OCI-LY7 (cell line): ENCODE measurements at regions not wholly inside any gene's neighbourhood (a gene's known extent, or its start where the extent isn't known, plus 50 kb on each side); places are given as distances from the start of the nearest gene placed in this dataset.

Experiments used
- BruUV-seq: library from RNA; stranded (reverse); fragments of 400-500 nt; replicated peaks from 2 replicates; lab custom pipeline; 2021; lab: Mats Ljungman, UMichigan
- CTCF ChIA-PET: fragments of 300-600 bp; sonication (Branson Sonifier 250); formaldehyde crosslinking; loops from one replicate; lab custom pipeline; 2022; ENCODE audit warnings: antibody characterized with exemption; ENCODE audit not compliant: unreplicated experiment; lab: Charles Lee
- POLR2A ChIA-PET: fragments of 300-600 bp; sonication (Branson Sonifier 250); formaldehyde crosslinking; loops from one replicate; lab custom pipeline; 2022; ENCODE audit warnings: antibody characterized with exemption; lab: Charles Lee
- DNase-seq: peaks from one replicate; pipeline ENCODE4 v3.0.0-alpha.2; 2015; ENCODE audit warnings: low spot score
- H2AFZ ChIP-seq: fragments of 200-600 bp; sonication (generic), shearing (Covaris generic); 2 replicates; pipeline ENCODE4 v1.6.1; 2014; ENCODE audit warnings: mild to moderate bottlenecking, antibody characterized with exemption, low read length, moderate library complexity
- H3K27ac ChIP-seq: fragments of 200-600 bp; sonication (generic); 2 replicates; pipeline ENCODE4 v1.5.1; 2014; ENCODE audit warnings: mixed run types, low read depth, mild to moderate bottlenecking, moderate library complexity, low read length, inconsistent platforms; ENCODE audit not compliant: poor library complexity, severe bottlenecking
- H3K36me3 ChIP-seq: fragments of 200-600 bp; sonication (generic); 2 replicates; pipeline ENCODE4 v1.6.1; 2014; ENCODE audit warnings: mild to moderate bottlenecking, antibody characterized with exemption, low read length, moderate library complexity, mixed read lengths; ENCODE audit not compliant: insufficient read depth
- H3K4me1 ChIP-seq: fragments of 200-600 bp; sonication (generic); 2 replicates; pipeline ENCODE4 v1.5.1; 2014; ENCODE audit warnings: mild to moderate bottlenecking, low read length; ENCODE audit not compliant: insufficient read depth, poor library complexity, severe bottlenecking
- H3K4me2 ChIP-seq: fragments of 200-600 bp; sonication (generic); 2 replicates; pipeline ENCODE4 v1.6.1; 2014; ENCODE audit warnings: mild to moderate bottlenecking, low read length
- H3K4me3 ChIP-seq: fragments of 200-600 bp; sonication (generic); 2 replicates; pipeline ENCODE4 v1.5.1; 2014; ENCODE audit warnings: mild to moderate bottlenecking, low read depth, low read length; ENCODE audit not compliant: poor library complexity, severe bottlenecking
- H3K79me2 ChIP-seq: fragments of 200-600 bp; sonication (generic); 2 replicates; pipeline ENCODE4 v1.6.1; 2016; ENCODE audit warnings: low read depth, mild to moderate bottlenecking, low read length, moderate library complexity, mixed read lengths; ENCODE audit not compliant: insufficient read depth
- H3K9me2 ChIP-seq: fragments of 200-600 bp; sonication (generic); 2 replicates; pipeline ENCODE4 v1.6.1; 2016; ENCODE audit warnings: mild to moderate bottlenecking, low read length, mixed read lengths; ENCODE audit not compliant: insufficient read depth
- H3K9me3 ChIP-seq: fragments of 200-600 bp; sonication (generic); 2 replicates; pipeline ENCODE4 v1.6.1; 2014; ENCODE audit warnings: mild to moderate bottlenecking, mixed run types, low read length, mixed read lengths
- H4K20me1 ChIP-seq: fragments of 200-600 bp; sonication (generic); 2 replicates; pipeline ENCODE4 v1.6.1; 2014; ENCODE audit warnings: mild to moderate bottlenecking, antibody characterized with exemption, low read length, moderate library complexity, mixed read lengths; ENCODE audit not compliant: insufficient read depth
- EZH2phosphoT487 ChIP-seq: fragments of 200-600 bp; sonication (generic); IDR thresholded peaks from 2 replicates; pipeline ENCODE4 v1.6.1; 2018; ENCODE audit warnings: low read depth, borderline replicate concordance, mild to moderate bottlenecking, mixed run types, antibody characterized with exemption, low read length, moderate library complexity, mixed read lengths
- intact Hi-C: fragments of 100-400 bp; cut with micrococcal nuclease; formaldehyde crosslinking; loops from one replicate; pipeline ENCODE4 v1.10.0; 2022; ENCODE audit not compliant: unreplicated experiment
- TF ChIP-seq, protein P1 (sequence below): fragments of 200-600 bp; sonication (generic); conservative IDR thresholded peaks from 2 replicates; pipeline ENCODE4 v1.5.1; 2014; ENCODE audit warnings: mild to moderate bottlenecking, antibody characterized with exemption, low read length, moderate library complexity, mixed read lengths

GRCh38 chr13:68030152-68030809, 800.1 kb upstream of the PCDH9 start:
- no peak for DNase-seq
- intact Hi-C loops, result no loop called here
- Histone ChIP-seq H3K4me3 (no peak overlapping the region), H3K27ac (no peak overlapping the region), H3K9me2 (no peaks in the 10 kb centered on the region), H3K36me3 (no peaks in the 10 kb centered on the region), H4K20me1 (no peaks in the 10 kb centered on the region), H3K4me1 (no peaks in the 10 kb centered on the region), H2AFZ (no peak overlapping the region), H3K79me2 (no peaks in the 10 kb centered on the region), H3K9me3 (no peaks in the 10 kb centered on the region), H3K4me2 (no peak overlapping the region)
- ChIA-PET POLR2A (interaction anchor here (0.8 kb wide), 1 partner anchor 71 kb away, joined by 3 read pairs; no protein-coding TSS in a partner anchor), CTCF (no interaction called here)
- TF ChIP-seq EZH2phosphoT487, result no peak
- TF ChIP-seq, protein P1, sequence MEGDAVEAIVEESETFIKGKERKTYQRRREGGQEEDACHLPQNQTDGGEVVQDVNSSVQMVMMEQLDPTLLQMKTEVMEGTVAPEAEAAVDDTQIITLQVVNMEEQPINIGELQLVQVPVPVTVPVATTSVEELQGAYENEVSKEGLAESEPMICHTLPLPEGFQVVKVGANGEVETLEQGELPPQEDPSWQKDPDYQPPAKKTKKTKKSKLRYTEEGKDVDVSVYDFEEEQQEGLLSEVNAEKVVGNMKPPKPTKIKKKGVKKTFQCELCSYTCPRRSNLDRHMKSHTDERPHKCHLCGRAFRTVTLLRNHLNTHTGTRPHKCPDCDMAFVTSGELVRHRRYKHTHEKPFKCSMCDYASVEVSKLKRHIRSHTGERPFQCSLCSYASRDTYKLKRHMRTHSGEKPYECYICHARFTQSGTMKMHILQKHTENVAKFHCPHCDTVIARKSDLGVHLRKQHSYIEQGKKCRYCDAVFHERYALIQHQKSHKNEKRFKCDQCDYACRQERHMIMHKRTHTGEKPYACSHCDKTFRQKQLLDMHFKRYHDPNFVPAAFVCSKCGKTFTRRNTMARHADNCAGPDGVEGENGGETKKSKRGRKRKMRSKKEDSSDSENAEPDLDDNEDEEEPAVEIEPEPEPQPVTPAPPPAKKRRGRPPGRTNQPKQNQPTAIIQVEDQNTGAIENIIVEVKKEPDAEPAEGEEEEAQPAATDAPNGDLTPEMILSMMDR, result no peak
- BruUV-seq, result no TSS peak

DNA sequence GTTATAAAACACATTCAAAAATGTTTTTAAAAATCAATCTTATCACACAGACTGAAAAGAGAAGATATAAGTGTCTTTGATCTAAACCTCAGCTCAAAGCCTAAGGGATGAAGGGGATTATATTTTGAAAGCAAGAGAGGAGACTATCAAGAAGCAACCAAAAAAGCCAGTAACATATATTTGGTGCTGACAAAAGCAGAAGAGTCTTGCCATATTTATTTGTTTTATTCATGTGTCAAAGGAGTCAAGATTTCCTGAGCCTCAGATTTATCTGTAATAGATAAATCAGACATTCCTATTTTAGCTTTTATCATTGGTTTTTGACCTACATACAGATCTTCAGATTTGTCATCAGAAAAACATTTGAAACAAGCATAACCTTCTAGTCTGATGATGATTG, 798.6 kb upstream of the PCDH9 start:
- no peak overlapping the region for H3K4me3 ChIP-seq
- DNase-seq, result no peak
- ChIA-PET CTCF (no interaction called here), POLR2A (no interaction called here)
- no peak overlapping the region for H3K4me2 ChIP-seq
- no peak overlapping the region for H2AFZ ChIP-seq
- TF ChIP-seq, protein P1, result no peak
- no peak for TF ChIP-seq EZH2phosphoT487
- H3K4me1 ChIP-seq, result no peaks in the 10 kb centered on the region
- H3K9me2 ChIP-seq, result no peaks in the 10 kb centered on the region
- no peaks in the 10 kb centered on the region for H4K20me1 ChIP-seq
- H3K9me3 ChIP-seq, result no peaks in the 10 kb centered on the region
- H3K27ac ChIP-seq, result no peak overlapping the region
- H3K36me3 ChIP-seq, result no peaks in the 10 kb centered on the region
- intact Hi-C loops, result no loop called here
- H3K79me2 ChIP-seq, result no peaks in the 10 kb centered on the region
- BruUV-seq, result no TSS peak

DNA sequence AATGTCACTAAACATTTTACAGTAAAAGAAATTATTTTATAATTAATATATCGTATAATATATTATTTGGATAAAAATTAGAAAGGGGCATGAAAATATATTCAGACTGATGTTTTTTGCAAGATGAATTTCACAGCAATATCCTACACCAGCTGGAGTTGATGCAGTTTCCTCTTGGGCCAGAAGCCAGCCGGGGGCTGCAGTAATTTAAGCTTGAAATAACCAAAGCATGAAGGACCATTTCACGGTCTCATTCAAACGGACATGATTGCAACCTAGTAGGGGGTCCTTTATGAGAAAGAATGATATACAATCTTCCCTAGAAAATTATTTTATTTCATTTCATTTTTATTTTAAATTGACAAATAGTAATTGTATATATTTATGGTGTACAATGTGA, 797.2 kb upstream of the PCDH9 start:
- no peaks in the 10 kb centered on the region for H3K4me1 ChIP-seq
- H3K79me2 ChIP-seq, result no peaks in the 10 kb centered on the region
- CTCF ChIA-PET, result no interaction called here
- no peaks in the 10 kb centered on the region for H4K20me1 ChIP-seq
- POLR2A ChIA-PET, result interaction anchor here (0.6 to 1.0 kb wide), 3 partner anchors 10 to 1433 kb away, joined by 3 read pairs; no protein-coding TSS in a partner anchor
- no peaks in the 10 kb centered on the region for H3K9me3 ChIP-seq
- no peak overlapping the region for H3K27ac ChIP-seq
- BruUV-seq, result no TSS peak
- no peak for TF ChIP-seq EZH2phosphoT487
- TF ChIP-seq, protein P1, result no peak
- intact Hi-C loops, result no loop called here
- no peaks in the 10 kb centered on the region for H3K9me2 ChIP-seq
- DNase-seq, result no peak
- no peak overlapping the region for H3K4me2 ChIP-seq
- no peak overlapping the region for H2AFZ ChIP-seq
- H3K36me3 ChIP-seq, result no peaks in the 10 kb centered on the region
- no peak overlapping the region for H3K4me3 ChIP-seq
